ENCODE measurements at regions not wholly inside any gene's neighbourhood (a gene's known extent, or its start where the extent isn't known, plus 50 kb on each side); places are given as distances from the start of the nearest gene placed in this dataset.

GRCh38 chrX:45765767-45766166 lies 565.1 kb upstream of the DIPK2B start:
- H3K4me3 Mint-ChIP-seq = no peak overlapping the region
- no CpG with 5 or more reads among the region's 4 CpGs for WGBS (ENCODE audit: extremely low coverage, insufficient read length, low lambda C conversion rate)
- no peak overlapping the region for H2BK12ac ChIP-seq (ENCODE audit: insufficient read length, low read depth, low read length)
- no peak overlapping the region for H2BK120ac ChIP-seq (ENCODE audit: low read depth, low read length, poor library complexity, severe bottlenecking)
- H3K27ac Mint-ChIP-seq = no peak overlapping the region
- H3K18ac ChIP-seq (ENCODE audit: insufficient read length, low read depth, low read length) = no peak overlapping the region
- H2BK5ac ChIP-seq (ENCODE audit: insufficient read length, low read length) = no peak overlapping the region
- H4K91ac ChIP-seq (ENCODE audit: insufficient read length, low read depth, low read length) = no peak overlapping the region
- H3K4ac ChIP-seq (ENCODE audit: low read depth, low read length) = no peak overlapping the region
- no peak overlapping the region for H3T11ph ChIP-seq (ENCODE audit: low read length)
- DNase-seq = no peak
- no peak overlapping the region for H2BK15ac ChIP-seq (ENCODE audit: low read depth, low read length)
- H3K23ac ChIP-seq (ENCODE audit: insufficient read length, low read depth, low read length) = no peak overlapping the region
- H3K56ac ChIP-seq (ENCODE audit: insufficient read length, low read depth, low read length) = no peak overlapping the region
- H3K36me3 Mint-ChIP-seq (ENCODE audit: insufficient read depth in 1 of 3, low read depth in 3 of 3) = peaks cover 7 to 54% (median 23%) of the 10 kb centered on the region in 3 experiments; a peak in 6 of 7 replicates
- no peaks in the 10 kb centered on the region for H3K27me3 ChIP-seq (ENCODE audit: insufficient read depth, low read length)
- peaks cover 35 to 44% of the 10 kb centered on the region in 2 experiments for H3K9me3 Mint-ChIP-seq
- H3K9me3 ChIP-seq (ENCODE audit: control insufficient read depth, low read depth, low read length) = no peaks in the 10 kb centered on the region
- peaks cover 3% of the 10 kb centered on the region; the same call in 1 of the 2 replicates for H3K4me1 ChIP-seq (ENCODE audit: insufficient read depth, low read length)
- no peak overlapping the region for H3K9ac ChIP-seq (ENCODE audit: extremely low read depth, insufficient read length, low read length)
- H3K4me1 Mint-ChIP-seq = peaks cover 33 to 45% of the 10 kb centered on the region in 2 experiments
- no peak overlapping the region for H4K8ac ChIP-seq (replicated peaks; ENCODE audit: insufficient read length, low read depth, low read length)
- H2AFZ ChIP-seq (ENCODE audit: low read length) = no peak overlapping the region
- H4K20me1 ChIP-seq (ENCODE audit: control insufficient read depth, insufficient read depth, insufficient read length) = no peaks in the 10 kb centered on the region
- no peaks in the 10 kb centered on the region for H3K23me2 ChIP-seq (ENCODE audit: insufficient read length, low read depth, low read length, poor library complexity, severe bottlenecking)
- no peaks in the 10 kb centered on the region for H3K27me3 Mint-ChIP-seq (ENCODE audit: low read depth)
- peaks cover 2% of the 10 kb centered on the region; the same call in 1 of the 2 replicates for H3K79me2 ChIP-seq (ENCODE audit: insufficient read depth, low read length)
- no peak overlapping the region for H3K14ac ChIP-seq (ENCODE audit: insufficient read depth, low read length)
- no peak overlapping the region for H4K5ac ChIP-seq (ENCODE audit: insufficient read length, low read depth, low read length)
- H3K27ac ChIP-seq (ENCODE audit: insufficient read length, low read depth, low read length) = no peak overlapping the region
- H3K79me1 ChIP-seq (ENCODE audit: insufficient read depth, low read depth, low read length, poor library complexity, severe bottlenecking) = no peaks in the 10 kb centered on the region
- no peak for TF ChIP-seq CTCF (conservative IDR thresholded peaks at IDR 0.05)
- no peak overlapping the region for H3K4me2 ChIP-seq (ENCODE audit: insufficient read depth, insufficient read length, low read length)
- no peak overlapping the region for H2BK20ac ChIP-seq (ENCODE audit: low read depth, low read length, poor library complexity, severe bottlenecking)
- no peak overlapping the region for H2AK5ac ChIP-seq (ENCODE audit: insufficient read length, low read length)
